NCI-H1105 treated with DMSO at 0.1 percent for 48 hours (cell line): ENCODE measurements at regions not wholly inside any gene's neighbourhood (a gene's known extent, or its start where the extent isn't known, plus 50 kb on each side); places are given as distances from the start of the nearest gene placed in this dataset.

Source experiments
- DNase-seq: peaks from one replicate; lab custom pipeline; 2025; lab: John Stamatoyannopoulos, UW

GRCh38 chr20:60901831-60902230, 350.2 kb upstream of the CDH4 start:
- DNase-seq, result no peak

GRCh38 chr20:60903325-60903971, 348.6 kb upstream of the CDH4 start:
- no peak for DNase-seq

GRCh38 chr20:60904730-60905129, 347.3 kb upstream of the CDH4 start:
- no peak for DNase-seq

GRCh38 chr20:60905919-60906318, 346.1 kb upstream of the CDH4 start:
- DNase-seq, result no peak

DNA sequence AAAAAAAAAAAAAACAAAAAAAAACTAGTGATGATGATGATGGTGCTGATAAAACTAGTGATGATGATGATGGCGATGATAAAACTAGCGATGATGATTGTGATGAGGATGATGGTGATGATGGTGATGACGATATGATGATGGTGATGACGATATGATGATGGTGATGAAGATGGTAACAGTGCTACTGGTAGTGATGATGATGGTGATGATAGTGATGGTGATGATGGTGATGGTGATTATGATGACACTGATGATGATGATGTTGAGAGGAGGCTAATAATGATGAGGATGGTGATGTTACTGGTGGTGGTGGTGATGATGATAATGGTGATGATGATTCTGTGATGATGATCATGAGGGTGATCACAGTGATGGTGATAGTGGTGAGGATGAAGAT, 345.5 kb upstream of the CDH4 start:
- DNase-seq, result no peak

GRCh38 chr20:60913298-60913697, 338.8 kb upstream of the CDH4 start:
- DNase-seq, result no peak

DNA sequence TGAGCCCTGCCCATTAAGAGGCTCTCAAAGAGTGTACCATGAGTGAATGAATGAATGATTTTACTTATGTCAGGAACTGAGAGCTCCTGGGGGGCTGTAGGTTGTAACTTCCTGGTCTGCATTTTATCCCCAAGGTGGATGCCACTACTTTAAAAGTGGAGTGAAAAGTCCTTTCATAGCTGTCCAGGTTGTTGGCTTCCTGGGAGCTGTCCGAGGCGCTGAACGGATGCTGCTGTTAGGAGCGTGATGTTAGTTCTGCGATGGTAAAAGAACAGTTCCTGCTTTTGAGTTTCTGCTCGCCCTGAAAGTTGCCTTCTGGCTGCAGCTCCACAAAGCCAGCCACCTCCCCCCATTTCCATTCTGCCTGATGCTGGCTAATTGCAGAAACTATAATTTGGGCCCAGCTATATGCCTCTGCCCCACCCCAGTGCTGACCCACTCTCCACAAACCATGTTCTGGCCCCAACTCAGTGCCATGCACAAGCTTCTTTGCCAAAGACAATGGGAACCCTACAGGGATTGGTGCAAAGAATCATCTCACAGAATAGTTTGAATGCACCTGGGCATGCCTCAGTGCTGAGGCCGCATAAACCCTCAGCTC, 330.9 kb upstream of the CDH4 start:
- no peak for DNase-seq

DNA sequence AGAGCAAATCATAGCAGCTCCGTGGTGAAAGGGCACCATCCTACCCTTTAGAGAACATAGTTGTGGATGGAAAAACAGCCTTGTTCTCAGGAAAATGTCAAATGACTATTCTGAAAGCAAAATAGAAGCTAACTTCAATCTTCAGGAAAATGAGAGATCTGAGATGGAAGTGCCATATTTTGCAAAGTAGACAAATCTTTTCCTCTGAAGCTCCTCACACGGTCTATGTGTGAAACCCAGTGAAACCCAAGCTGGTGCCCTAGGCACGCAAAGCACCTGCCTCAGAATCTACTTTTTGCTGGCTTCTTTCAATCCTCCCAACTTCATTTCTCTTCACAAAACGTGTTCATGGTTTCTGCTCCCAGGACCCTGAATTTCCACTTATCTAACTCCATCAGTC, 325.2 kb upstream of the CDH4 start:
- no peak for DNase-seq

DNA sequence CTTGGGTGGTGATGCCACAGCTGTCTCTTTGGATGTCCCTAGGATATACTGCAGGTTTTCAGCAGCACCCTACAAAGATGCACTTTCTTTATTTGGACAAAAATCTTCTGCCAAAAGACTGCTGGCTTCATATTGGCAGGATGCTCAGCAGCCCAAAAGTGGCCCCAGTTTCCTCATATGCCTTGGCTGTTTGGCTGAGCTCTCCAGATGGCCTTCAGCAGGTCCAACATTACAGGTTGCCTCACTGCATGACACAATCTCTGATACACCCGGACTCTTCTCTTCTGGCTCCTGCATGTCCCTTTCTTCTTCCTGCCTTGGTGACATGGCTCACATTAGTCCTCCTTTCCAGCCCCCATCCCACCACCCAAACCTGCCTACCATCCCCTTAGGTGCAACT, 323.7 kb upstream of the CDH4 start:
- DNase-seq, result no peak

- no peak for DNase-seq
These were observed 321.9 kb upstream of the CDH4 start for GRCh38 chr20:60930023-60930790.

GRCh38 chr20:60931696-60932095, 320.4 kb upstream of the CDH4 start:
- no peak for DNase-seq

DNA sequence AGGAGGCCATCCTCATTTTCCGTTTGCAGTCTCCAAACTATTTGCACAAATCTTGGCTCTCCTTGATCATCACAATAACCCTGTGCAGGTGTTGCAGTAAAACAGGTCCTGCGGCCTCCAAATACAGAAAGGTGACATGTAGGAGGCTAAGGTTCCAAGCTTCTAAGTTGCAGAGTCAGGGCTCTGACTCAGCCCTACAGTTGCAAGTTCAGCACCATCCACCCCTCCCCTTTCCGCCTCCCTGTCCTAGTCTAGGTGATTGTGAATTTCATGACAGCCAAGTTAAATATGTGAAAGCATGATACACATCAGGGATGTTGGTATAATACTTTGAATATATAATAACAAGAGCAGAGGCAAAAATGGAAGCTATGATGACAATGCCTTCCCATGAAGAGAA, 317.3 kb upstream of the CDH4 start:
- DNase-seq, result no peak

DNA sequence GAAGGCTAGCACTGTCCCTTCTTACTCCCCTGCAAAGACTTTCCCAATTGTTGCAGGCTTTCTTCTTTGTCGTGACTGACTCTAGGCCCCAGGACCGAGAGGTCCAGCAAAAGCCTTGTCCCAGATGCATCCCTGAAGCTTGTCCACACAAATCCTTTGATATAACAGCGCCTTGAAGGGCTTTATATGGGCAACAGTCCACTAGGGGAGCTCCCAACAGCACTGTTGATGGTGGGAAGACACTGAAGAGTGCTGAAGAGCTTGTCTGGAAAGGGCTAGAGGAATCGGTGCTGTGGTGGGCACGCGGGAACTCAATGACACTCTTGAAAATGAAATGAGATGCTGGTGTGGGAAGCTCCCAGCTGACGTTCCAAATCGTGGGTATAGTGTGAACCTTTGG, 316.1 kb upstream of the CDH4 start:
- DNase-seq, result no peak

- DNase-seq, result no peak
These were observed 314.5 kb upstream of the CDH4 start for GRCh38 chr20:60937585-60937984.

DNA sequence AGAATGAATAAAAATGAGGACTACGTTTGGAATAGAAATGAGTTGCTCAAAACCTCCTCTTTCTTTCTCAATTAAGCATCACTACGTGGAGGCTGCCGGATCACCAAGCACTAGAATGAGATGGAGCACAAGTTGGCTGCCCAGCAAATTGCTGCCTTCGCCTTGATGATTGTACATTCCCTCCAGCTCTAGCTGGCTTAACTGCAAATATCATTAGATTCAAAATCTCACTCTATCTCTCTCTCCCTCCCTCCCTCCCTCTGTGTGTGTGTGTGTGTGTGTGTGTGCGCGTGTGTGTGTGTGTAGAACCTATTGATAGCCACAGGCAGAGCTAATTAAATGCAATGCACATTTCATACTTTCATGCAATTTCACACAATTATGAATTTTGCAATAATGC, 310.7 kb upstream of the CDH4 start:
- DNase-seq, result no peak

GRCh38 chr20:60947819-60948218, 304.2 kb upstream of the CDH4 start:
- DNase-seq, result no peak

- no peak for DNase-seq
These were observed 303.8 kb upstream of the CDH4 start for GRCh38 chr20:60948224-60948623.

- no peak for DNase-seq
These were observed 301.5 kb upstream of the CDH4 start for GRCh38 chr20:60950561-60950960.

GRCh38 chr20:60950974-60951373, 301.1 kb upstream of the CDH4 start:
- no peak for DNase-seq

GRCh38 chr20:60952861-60953260, 299.2 kb upstream of the CDH4 start:
- no peak for DNase-seq

GRCh38 chr20:60953321-60953720, 298.7 kb upstream of the CDH4 start:
- no peak for DNase-seq

GRCh38 chr20:60955706-60956105, 296.4 kb upstream of the CDH4 start:
- DNase-seq, result no peak

- no peak for DNase-seq
These were observed 295.9 kb upstream of the CDH4 start for GRCh38 chr20:60956194-60956593.

DNA sequence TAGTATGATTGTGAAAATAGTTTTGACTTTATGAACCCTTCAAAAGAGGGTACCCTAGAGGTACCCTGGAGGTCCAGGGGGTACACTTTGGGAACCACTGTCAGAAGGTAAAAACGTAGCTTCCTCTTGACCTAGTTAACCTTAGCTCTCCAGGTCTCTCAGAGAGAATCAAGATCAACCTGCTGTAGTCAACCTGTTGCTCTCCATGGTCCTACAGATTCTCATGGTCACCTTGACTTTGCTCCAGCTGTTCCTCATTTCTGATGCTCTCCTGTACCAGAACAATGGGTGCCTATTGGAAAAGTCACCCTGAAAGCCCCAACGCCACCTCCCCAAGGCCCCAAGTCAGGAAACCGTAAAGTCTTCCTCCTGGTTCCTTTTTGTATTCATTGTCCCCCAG, 294.4 kb upstream of the CDH4 start:
- no peak for DNase-seq
